Jurkat, Clone E6-1 (cell line): ENCODE measurements at regions not wholly inside any gene's neighbourhood (a gene's known extent, or its start where the extent isn't known, plus 50 kb on each side); places are given as distances from the start of the nearest gene placed in this dataset.

Source experiments
- DNase-seq: peaks from one replicate; pipeline ENCODE4 v3.0.0-alpha.2; 2011; ENCODE audit warnings: low read depth, low spot score
- H3K4me3 ChIP-seq: 2 replicates; pipeline ENCODE4 v1.5.1; 2011; ENCODE audit warnings: mild to moderate bottlenecking, low read length, control low read depth, moderate library complexity

GRCh38 chr10:100612601-100613595, 77.2 kb downstream of the HIF1AN start:
- DNase-seq: no peak
- H3K4me3 ChIP-seq: no peak overlapping the region

- no peak for DNase-seq
- H3K4me3 ChIP-seq: no peak overlapping the region
These were observed 78.1 kb downstream of the HIF1AN start for GRCh38 chr10:100613846-100614245.

- DNase-seq: no peak
- no peak overlapping the region for H3K4me3 ChIP-seq
These were observed 78.8 kb downstream of the HIF1AN start for GRCh38 chr10:100614429-100615095.

- DNase-seq: no peak
These were observed 79.5 kb downstream of the HIF1AN start for GRCh38 chr10:100615241-100615640.

GRCh38 chr10:100615908-100616307, 80.2 kb downstream of the HIF1AN start:
- H3K4me3 ChIP-seq: no peak overlapping the region
- DNase-seq: no peak

More at GRCh38 chr10:100615241-100615640, 79.5 kb downstream of the HIF1AN start:
- H3K4me3 ChIP-seq: no peak overlapping the region

- H3K4me3 ChIP-seq: no peak overlapping the region
- no peak for DNase-seq
These were observed 82.4 kb downstream of the HIF1AN start for GRCh38 chr10:100618091-100618615.

GRCh38 chr10:100618632-100619255, 83.0 kb downstream of the HIF1AN start:
- DNase-seq: no peak
- no peak overlapping the region for H3K4me3 ChIP-seq

GRCh38 chr10:100620087-100620835, 84.5 kb downstream of the HIF1AN start:
- H3K4me3 ChIP-seq: no peak overlapping the region
- no peak for DNase-seq

- no peak overlapping the region for H3K4me3 ChIP-seq
- peak; percentile 14 for DNase-seq
These were observed 85.8 kb downstream of the HIF1AN start for GRCh38 chr10:100621360-100622205.

GRCh38 chr10:100622946-100623345, 87.2 kb downstream of the HIF1AN start:
- no peak for DNase-seq
- H3K4me3 ChIP-seq: no peak overlapping the region

- DNase-seq: no peak
- H3K4me3 ChIP-seq: no peak overlapping the region
These were observed 87.9 kb downstream of the HIF1AN start for GRCh38 chr10:100623521-100624230.

GRCh38 chr10:100624298-100624697, 88.6 kb downstream of the HIF1AN start:
- H3K4me3 ChIP-seq: no peak overlapping the region

GRCh38 chr10:100625816-100626215, 90.1 kb downstream of the HIF1AN start:
- no peak overlapping the region for H3K4me3 ChIP-seq
- DNase-seq: no peak

More at GRCh38 chr10:100624298-100624697, 88.6 kb downstream of the HIF1AN start:
- DNase-seq: no peak

- no peak overlapping the region for H3K4me3 ChIP-seq
- no peak for DNase-seq
These were observed 92.3 kb downstream of the HIF1AN start for GRCh38 chr10:100628061-100628460.

GRCh38 chr10:100631192-100631591, 95.4 kb downstream of the HIF1AN start:
- no peak overlapping the region for H3K4me3 ChIP-seq
- no peak for DNase-seq

- no peak for DNase-seq
These were observed 96.3 kb downstream of the HIF1AN start for GRCh38 chr10:100632027-100632426.

GRCh38 chr10:100634034-100634433, 98.3 kb downstream of the HIF1AN start:
- H3K4me3 ChIP-seq: no peak overlapping the region
- DNase-seq: no peak

More at GRCh38 chr10:100632027-100632426, 96.3 kb downstream of the HIF1AN start:
- no peak overlapping the region for H3K4me3 ChIP-seq
